ENCODE measurements at regions not wholly inside any gene's neighbourhood (a gene's known extent, or its start where the extent isn't known, plus 50 kb on each side); places are given as distances from the start of the nearest gene placed in this dataset.
A peak's percentile ranks its signal among the peaks of the same experiment; 100 is the strongest.

- no peak for DNase-seq
Measured at GRCh38 chr10:131792011-131792651, 108.7 kb upstream of the PPP2R2D start.

- DNase-seq: no peak
Measured at GRCh38 chr10:131792809-131793208, 108.0 kb upstream of the PPP2R2D start.

- no peak for DNase-seq
Measured at GRCh38 chr10:131795761-131796160, 105.0 kb upstream of the PPP2R2D start.

- DNase-seq: no peak
Measured at GRCh38 chr10:131797626-131798025, 103.2 kb upstream of the PPP2R2D start.

- DNase-seq: no peak
Measured at GRCh38 chr10:131799429-131799828, 101.4 kb upstream of the PPP2R2D start.

GRCh38 chr10:131802156-131802915, 98.5 kb upstream of the PPP2R2D start:
- DNase-seq: no peak

- peak in 1 of 3 donors; percentile 22 for DNase-seq
Measured at GRCh38 chr10:131802996-131803395, 97.8 kb upstream of the PPP2R2D start.

GRCh38 chr10:131803860-131804425, 96.9 kb upstream of the PPP2R2D start:
- DNase-seq: no peak

GRCh38 chr10:131804551-131805295, 96.1 kb upstream of the PPP2R2D start:
- no peak for DNase-seq

GRCh38 chr10:131805696-131806095, 95.1 kb upstream of the PPP2R2D start:
- no peak for DNase-seq

GRCh38 chr10:131806146-131806545, 94.7 kb upstream of the PPP2R2D start:
- DNase-seq: no peak

- DNase-seq: no peak
Measured at GRCh38 chr10:131806646-131807317, 94.0 kb upstream of the PPP2R2D start.

- no peak for DNase-seq
Measured at GRCh38 chr10:131808370-131808930, 92.4 kb upstream of the PPP2R2D start.

GRCh38 chr10:131810036-131810804, 90.6 kb upstream of the PPP2R2D start:
- no peak for DNase-seq

- DNase-seq: no peak
Measured at GRCh38 chr10:131810805-131811629, 89.8 kb upstream of the PPP2R2D start.

GRCh38 chr10:131811630-131812403, 89.0 kb upstream of the PPP2R2D start:
- DNase-seq: no peak

GRCh38 chr10:131812736-131813604, 87.8 kb upstream of the PPP2R2D start:
- no peak for DNase-seq
